OCI-LY3 (cell line): ENCODE measurements at regions not wholly inside any gene's neighbourhood (a gene's known extent, or its start where the extent isn't known, plus 50 kb on each side); places are given as distances from the start of the nearest gene placed in this dataset.

Experiments
- H2AFZ ChIP-seq: fragments of 200-600, 300-600 bp; shearing (Covaris generic); 2 replicates; pipeline ENCODE4 v1.6.0; 2014; ENCODE audit warnings: antibody characterized with exemption, low read depth, low read length
- H3K27ac ChIP-seq: fragments of 200-600, 300-600 bp; sonication (generic); 2 replicates; pipeline ENCODE4 v1.5.1; 2014; ENCODE audit warnings: mild to moderate bottlenecking, low read length, moderate library complexity, mixed read lengths
- H3K27me3 ChIP-seq: fragments of 200-600, 300-600 bp; sonication (generic); 2 replicates; pipeline ENCODE4 v1.6.1; 2014; ENCODE audit warnings: low read depth, low read length, mixed read lengths
- H3K36me3 ChIP-seq: fragments of 200-600, 300-600 bp; sonication (generic); replicated peaks from 2 replicates; pipeline ENCODE3; 2014; ENCODE audit warnings: low read depth, low read length, mixed read lengths
- H3K4me1 ChIP-seq: fragments of 300-600, 200-600 bp; sonication (generic); 2 replicates; pipeline ENCODE4 v1.6.1; 2014; ENCODE audit warnings: low read length, mixed read lengths
- H3K4me2 ChIP-seq: fragments of 200-600, 300-600 bp; sonication (generic); 2 replicates; pipeline ENCODE4 v1.6.1; 2014; ENCODE audit warnings: low read length, mixed read lengths
- H3K4me3 ChIP-seq: fragments of 300-600, 200-600 bp; sonication (generic); 2 replicates; pipeline ENCODE4 v1.5.1; 2014; ENCODE audit warnings: antibody characterized with exemption, mild to moderate bottlenecking, low read length, moderate library complexity
- H3K79me2 ChIP-seq: fragments of 300-600, 200-600 bp; shearing (Covaris generic); 2 replicates; pipeline ENCODE4 v1.6.1; 2014; ENCODE audit warnings: mild to moderate bottlenecking, low read length, mixed read lengths
- H3K9ac ChIP-seq: fragments of 300-600, 200-600 bp; shearing (Covaris generic); 2 replicates; pipeline ENCODE4 v1.6.0; 2014; ENCODE audit warnings: mild to moderate bottlenecking, low read length, moderate library complexity
- H3K9me3 ChIP-seq: fragments of 200-600, 300-600 bp; shearing (Covaris generic); 2 replicates; pipeline ENCODE4 v1.6.1; 2014; ENCODE audit warnings: low read length, mixed read lengths; ENCODE audit not compliant: insufficient read depth
- H4K20me1 ChIP-seq: fragments of 200-600, 300-600 bp; sonication (generic); 2 replicates; pipeline ENCODE4 v1.6.1; 2016; ENCODE audit warnings: low read length, mixed read lengths; ENCODE audit not compliant: insufficient read depth
- EZH2phosphoT487 ChIP-seq: fragments of 200-600 bp; shearing (Covaris generic); IDR thresholded peaks from 2 replicates; pipeline ENCODE4 v1.6.1; 2018; ENCODE audit warnings: antibody characterized with exemption, mixed run types, low read depth
- TF ChIP-seq, protein P1 (sequence below): fragments of 200-600, 300-600 bp; sonication (generic); IDR thresholded peaks from 2 replicates; pipeline ENCODE4 v1.5.1; 2014; ENCODE audit warnings: antibody characterized with exemption, low read length, low read depth

DNA sequence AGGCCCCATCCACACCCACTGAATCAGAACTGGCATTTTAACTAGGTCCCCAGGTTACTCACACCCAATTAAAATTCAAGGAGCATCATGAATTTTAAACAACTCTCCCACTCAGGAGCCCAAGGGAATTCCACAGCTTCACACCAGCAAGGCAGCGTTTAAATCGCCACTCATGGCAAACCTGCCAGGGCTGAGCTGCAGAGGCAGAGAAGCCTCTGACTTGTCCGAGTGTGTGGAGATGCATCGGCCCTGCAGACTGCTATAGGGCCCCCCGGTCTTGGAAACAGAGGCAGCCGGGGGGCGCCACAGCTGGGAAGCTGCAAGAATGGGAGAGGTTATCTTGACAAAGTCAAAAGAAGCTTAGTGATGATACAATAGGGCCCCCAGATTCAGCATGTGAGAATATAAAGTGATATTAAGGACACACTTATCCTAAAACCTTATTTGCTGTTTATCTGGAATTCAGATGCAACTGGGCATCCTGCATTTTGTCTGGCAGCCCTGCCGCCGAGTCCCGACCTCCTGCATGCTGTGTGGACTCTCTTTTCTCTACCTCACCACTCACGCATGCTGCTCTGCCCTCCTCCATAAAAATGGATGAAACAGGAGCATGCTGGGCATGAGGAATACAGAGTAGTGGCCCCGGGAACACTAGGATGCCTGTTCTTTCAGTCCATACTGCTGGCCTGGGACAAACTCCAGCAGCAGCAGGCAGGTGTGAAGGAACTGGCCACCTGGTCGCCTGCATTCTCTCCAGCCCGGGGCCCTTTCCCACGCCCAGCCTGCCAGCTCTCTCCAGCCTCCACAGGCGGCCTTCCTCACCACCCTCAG lies 126.1 kb downstream of the PXDC1 start:
- H3K27me3 ChIP-seq, result peaks cover 7% of the 10 kb centered on the region

DNA sequence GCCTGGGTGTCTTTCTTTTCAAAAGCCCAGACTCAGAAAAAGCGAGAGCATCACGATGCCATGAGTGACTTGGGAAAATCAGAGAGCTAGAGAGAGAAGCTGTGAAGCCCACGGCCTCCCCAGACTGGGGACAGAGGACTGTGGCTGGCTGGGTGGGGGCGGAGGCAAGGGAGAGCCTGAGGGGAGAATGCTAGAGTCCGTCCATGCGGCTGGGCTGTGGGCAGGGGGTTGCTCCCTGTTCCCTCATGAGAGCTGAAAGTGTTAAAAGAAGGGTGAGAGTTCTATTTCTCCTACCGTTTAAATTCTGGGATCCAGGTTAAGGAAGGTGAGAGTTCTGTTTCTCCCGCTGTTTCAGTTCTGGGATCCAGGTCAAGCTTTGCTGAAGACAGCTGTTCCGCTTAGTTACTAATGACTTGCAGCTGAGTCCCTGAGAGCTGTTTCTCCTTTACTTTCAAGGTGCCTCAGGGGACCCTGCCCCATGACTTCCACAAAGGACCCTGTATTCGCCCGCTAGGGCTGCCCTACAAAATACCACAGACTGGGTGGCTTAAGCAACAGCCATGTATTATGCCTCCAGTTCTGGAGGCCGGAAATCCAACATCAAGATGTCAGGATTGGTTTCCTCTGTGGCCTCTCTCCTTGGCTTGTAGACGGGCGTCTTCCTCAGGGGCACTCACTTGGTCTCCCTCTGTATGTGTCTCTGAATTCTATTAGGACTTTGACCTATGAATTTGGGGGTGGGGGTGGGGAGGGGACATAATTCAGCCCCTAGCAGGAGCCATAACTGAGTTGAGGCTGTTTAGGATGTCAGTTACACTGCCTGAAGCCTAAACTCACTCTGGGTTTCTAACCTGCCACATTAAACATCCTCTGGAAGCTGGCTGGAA lies 127.0 kb downstream of the PXDC1 start:
- TF ChIP-seq EZH2phosphoT487, result no peak
- TF ChIP-seq, protein P1, sequence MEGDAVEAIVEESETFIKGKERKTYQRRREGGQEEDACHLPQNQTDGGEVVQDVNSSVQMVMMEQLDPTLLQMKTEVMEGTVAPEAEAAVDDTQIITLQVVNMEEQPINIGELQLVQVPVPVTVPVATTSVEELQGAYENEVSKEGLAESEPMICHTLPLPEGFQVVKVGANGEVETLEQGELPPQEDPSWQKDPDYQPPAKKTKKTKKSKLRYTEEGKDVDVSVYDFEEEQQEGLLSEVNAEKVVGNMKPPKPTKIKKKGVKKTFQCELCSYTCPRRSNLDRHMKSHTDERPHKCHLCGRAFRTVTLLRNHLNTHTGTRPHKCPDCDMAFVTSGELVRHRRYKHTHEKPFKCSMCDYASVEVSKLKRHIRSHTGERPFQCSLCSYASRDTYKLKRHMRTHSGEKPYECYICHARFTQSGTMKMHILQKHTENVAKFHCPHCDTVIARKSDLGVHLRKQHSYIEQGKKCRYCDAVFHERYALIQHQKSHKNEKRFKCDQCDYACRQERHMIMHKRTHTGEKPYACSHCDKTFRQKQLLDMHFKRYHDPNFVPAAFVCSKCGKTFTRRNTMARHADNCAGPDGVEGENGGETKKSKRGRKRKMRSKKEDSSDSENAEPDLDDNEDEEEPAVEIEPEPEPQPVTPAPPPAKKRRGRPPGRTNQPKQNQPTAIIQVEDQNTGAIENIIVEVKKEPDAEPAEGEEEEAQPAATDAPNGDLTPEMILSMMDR, result no peak
- H3K4me2 ChIP-seq, result no peak overlapping the region
- no peaks in the 10 kb centered on the region for H3K9me3 ChIP-seq
- no peaks in the 10 kb centered on the region for H3K4me1 ChIP-seq
- H2AFZ ChIP-seq, result no peak overlapping the region
- no peaks in the 10 kb centered on the region for H3K79me2 ChIP-seq
- H4K20me1 ChIP-seq, result no peaks in the 10 kb centered on the region
- H3K9ac ChIP-seq, result no peak overlapping the region
- H3K4me3 ChIP-seq, result no peak overlapping the region
- no peaks in the 10 kb centered on the region for H3K36me3 ChIP-seq
- H3K27ac ChIP-seq, result no peak overlapping the region
- peaks cover 7% of the 10 kb centered on the region for H3K27me3 ChIP-seq

More for the DNA sequence above, 126.1 kb downstream of the PXDC1 start:
- Histone ChIP-seq H4K20me1 (no peaks in the 10 kb centered on the region), H3K4me3 (no peak overlapping the region), H3K4me1 (no peaks in the 10 kb centered on the region), H3K27ac (no peak overlapping the region), H2AFZ (no peak overlapping the region), H3K9me3 (no peaks in the 10 kb centered on the region), H3K79me2 (no peaks in the 10 kb centered on the region), H3K4me2 (no peak overlapping the region), H3K9ac (no peak overlapping the region), H3K36me3 (no peaks in the 10 kb centered on the region)
- TF ChIP-seq, protein P1, result no peak
- TF ChIP-seq EZH2phosphoT487, result no peak

DNA sequence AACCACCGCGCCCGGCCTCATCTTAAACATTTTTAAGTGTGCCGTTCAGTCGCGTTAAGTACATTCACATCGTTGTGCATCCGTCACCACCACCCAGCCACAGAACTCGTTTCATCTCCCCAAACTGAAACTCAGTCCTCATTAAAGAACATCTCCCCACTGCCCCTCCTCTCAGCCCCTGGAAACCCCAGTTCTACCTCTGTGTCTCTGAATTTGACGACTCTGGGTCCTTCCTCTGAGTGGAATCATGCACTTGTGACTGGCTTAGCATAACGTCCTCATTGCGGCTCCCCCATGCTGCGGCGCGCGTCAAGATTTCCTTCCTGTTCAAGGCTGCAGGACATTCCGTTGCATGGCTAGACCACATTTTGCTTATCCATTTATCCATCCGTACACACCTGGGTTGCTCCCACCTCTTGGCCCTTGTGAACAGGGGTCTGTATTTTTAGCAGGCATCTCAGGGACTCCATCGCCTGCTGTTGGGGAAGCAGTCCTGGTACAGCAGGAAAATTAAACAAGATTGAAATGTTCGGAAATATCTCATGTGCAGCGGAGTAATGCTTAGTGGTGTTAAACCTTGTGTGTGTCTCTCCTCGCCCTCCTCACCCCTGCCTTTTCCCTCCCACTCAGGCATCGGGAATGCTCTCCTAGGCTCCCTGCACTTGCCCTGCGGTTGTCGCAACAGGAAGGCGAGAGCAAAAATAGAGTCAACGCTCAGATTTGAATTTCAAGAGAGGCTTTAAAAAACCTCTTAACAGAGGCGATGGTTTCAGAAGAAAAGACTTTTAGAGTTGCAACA lies 127.9 kb downstream of the PXDC1 start:
- no peaks in the 10 kb centered on the region for H4K20me1 ChIP-seq
- no peaks in the 10 kb centered on the region for H3K79me2 ChIP-seq
- H3K27me3 ChIP-seq, result peaks cover 7% of the 10 kb centered on the region
- TF ChIP-seq, protein P1, result no peak
- no peak for TF ChIP-seq EZH2phosphoT487
- no peaks in the 10 kb centered on the region for H3K36me3 ChIP-seq
- H2AFZ ChIP-seq, result no peak overlapping the region
- H3K4me2 ChIP-seq, result no peak overlapping the region
- no peak overlapping the region for H3K27ac ChIP-seq
- no peaks in the 10 kb centered on the region for H3K9me3 ChIP-seq
- H3K4me3 ChIP-seq, result no peak overlapping the region
- H3K9ac ChIP-seq, result no peak overlapping the region
- no peaks in the 10 kb centered on the region for H3K4me1 ChIP-seq
